ENCODE measurements at regions not wholly inside any gene's neighbourhood (a gene's known extent, or its start where the extent isn't known, plus 50 kb on each side); places are given as distances from the start of the nearest gene placed in this dataset.
"Not testable (repeated sequence)": the region's sequence is repeated elsewhere in the genome, so short reads cannot be mapped to it uniquely, and the experiment has no call there.

DNA sequence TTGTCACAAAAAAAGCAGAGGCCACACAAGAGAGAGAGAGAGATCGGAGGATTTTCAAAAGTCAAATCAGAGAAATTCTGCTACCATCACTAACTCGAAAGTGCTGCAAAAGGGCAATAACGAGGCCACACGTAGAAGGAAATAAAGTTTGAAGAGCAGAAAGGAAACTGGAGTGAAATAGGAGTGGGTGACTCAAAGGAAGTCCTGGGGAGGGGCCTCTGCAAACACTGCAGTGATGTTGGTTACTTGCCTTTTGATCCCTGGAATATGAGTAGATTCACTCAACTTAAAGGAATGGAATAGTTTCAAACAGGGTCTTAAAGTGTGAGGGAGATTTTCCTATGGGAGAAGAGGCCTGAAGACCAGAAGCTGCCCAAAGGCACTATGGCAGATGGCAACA, 663.4 kb upstream of the LCORL start:
- DNase-seq: no peak

DNA sequence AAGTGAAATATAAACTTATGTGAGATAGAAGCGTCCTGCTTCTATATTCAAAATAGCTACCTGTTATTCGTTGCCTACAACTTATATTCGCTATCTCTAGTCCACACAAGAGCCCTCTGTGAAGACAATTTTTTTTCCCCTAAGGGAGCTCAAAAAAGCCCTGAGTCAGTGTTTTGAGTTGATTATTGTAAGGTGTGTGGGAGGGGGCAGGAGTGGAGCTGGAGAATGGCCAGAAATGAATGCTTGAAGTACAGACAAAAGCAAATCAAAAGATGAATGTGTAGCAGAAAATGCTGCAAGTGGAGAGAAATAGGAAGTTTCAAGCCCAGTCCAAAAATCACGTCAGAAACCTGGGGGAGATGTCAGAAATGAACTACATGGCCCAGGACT, 655.0 kb upstream of the LCORL start:
- no peak for DNase-seq

DNA sequence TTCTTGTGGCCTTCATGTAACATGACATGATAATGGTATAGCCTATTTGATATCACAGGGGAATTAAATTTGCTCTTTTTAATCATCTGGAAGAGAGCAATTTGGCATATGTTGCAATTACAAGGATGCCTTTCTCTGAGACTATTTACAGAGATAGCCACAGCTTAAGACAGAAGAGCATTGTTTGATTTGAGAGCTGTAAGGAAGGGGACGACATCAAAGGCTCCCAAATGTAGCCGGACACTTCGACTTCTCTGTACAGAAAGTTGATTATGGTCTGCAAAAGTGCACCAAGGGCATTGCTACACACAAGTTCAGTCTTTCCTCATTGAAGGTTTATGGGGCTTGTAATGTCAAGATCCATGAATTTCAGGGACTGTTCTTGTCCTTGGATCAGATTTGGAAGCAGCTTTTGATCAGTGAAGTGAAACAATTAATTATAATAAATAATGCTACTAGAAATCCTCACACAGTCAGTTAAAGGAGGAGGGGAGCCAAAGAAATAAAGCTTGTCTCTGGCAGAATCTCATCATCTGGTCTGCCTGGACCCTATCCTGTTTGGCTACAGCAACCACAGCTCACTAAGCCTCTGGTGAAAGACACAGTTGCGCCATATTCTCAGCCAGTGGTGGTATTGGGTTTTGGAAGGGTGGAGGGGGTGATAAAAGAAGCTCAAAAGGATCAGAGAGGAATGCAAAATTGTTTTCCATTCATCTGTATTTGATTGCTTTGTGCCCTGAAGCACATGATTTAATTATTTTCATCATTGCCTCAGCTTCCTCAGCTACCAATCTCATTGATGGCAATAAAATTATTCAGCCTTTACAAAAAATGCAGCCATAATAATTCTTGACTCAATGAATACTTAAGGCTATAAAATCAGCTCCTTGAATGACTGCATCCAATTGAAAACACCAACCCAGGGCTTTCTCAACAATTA, 654.3 kb upstream of the LCORL start:
- DNase-seq: no peak

DNA sequence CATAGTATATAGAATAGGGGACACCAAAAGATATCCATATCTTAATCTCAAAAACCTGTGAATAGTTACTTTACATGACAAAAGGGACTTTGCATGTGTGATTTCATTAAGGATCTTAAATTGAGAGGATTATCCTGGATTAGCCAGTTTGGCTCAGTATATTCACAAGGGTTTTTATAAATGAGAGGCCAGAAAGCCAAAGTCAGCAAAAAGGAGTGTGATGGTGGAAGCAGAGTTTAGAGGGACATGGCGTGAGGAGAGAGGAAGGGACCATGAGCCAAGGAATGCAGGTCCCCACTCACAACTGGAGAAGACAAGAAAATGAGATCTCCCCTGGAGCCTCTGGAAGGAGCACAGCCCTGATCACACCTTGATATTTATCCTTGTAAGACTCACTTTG, 648.5 kb upstream of the LCORL start:
- DNase-seq: no peak

DNA sequence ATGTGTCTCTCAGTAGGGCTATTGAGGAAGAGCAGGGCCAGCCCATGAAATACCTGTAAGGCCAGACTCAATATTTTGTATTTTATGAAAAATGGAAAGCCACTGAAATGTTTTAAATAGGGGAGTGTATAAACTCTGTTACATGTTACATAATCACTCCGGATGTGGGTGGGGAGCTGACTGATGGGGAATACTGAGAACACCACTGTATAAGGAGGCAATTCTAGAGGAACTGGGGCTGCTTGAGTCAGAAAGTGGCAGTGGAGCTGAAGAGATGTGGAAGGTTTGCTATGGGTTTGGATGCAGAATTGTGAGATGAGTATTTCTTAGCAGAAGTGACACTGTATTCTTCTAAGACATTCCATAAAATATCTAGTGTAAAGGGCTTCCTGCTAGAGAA, 647.8 kb upstream of the LCORL start:
- no peak for DNase-seq

DNA sequence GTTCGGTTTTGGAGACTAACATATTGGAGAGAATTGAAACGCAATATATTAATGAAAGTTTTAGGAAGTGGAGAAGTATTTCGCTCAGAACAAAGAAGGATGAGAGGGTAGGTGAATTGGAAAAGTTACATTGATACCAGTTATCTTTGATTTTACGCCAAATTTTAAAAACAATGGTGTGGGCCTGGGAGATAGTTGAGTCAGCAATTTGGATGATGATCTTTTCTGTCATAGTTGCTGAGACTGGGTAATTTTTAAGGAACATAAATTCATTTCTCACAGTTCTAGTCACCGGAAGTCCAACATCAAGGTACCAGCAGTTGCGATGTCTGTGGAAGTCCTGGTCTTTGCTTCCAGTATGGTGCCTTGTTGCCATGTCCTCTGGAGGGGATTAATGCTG, 644.8 kb upstream of the LCORL start:
- DNase-seq: no peak

DNA sequence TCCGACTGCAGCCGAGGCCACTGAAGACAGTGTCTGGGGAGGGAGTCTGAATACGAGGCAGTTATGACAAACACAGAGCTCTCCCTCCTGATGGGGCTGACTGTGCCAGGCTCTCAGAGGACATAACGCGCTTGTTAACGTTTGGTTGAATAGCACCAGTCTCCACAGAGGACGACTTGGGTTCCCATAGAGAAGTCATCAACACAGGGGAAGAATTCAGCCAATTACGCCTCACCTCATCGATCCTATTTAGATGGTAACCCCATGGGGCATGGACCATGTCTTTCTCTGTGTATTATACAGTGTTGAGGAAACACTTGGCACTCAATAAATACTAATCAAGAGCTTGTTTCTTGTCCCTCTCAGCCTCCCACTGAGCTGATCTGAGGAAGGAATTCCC, 642.6 kb upstream of the LCORL start:
- DNase-seq: no peak

DNA sequence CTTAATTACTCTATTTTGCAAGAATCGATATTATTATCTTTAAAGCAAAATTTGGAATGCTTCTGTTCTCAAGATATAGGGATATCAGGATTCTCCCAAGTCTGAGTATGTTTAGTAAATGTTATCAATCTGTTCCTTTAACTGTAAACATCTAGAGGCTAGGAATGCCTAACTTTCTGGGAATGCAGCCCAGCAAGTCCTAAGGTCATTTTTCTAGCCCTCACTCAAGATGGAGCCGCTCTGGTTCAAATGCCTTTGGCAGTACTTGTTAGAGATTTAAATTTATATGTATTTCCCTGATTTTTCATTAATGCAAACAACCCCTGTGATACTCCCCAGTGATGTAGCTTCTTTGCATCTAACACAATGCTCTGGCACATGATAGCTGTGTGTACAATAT, 623.8 kb upstream of the LCORL start:
- no peak for DNase-seq

DNA sequence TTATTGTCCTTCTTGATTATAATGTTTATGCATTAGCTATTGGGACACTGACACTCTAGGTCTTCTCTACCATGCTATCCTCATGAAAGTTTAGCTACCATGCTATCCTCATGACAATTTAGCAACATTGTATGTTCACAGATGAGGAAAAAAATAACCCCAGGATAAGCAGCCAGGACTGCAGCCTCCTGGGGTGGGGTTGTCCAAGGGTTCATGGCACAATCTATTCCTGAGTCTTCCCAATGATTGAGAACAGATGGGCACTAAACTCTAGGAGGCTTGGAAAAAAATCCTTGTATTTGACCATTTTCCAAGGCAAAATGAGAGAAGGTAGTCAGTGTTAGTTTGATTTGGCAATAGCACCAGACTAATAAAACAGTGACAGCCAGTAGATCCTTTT, 619.8 kb upstream of the LCORL start:
- no peak for DNase-seq

DNA sequence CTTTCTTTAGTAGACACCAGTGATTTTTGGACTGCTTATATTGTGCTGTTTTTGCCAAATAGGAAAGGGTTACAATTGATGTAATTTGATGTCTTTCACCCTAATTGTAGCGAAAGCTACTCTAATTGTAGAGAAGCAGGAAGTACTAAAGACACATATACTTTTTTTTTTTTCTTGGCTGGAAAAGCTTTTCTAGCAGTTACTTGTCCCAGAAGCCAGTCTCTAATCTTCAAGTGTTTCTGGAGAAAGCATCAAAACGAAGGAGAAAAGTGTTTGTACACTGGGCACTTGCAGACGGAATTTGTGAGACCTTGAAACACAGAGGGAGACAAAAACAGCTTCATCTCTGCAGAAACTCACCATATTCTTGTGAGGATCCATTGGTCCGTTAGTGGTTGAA, 616.5 kb upstream of the LCORL start:
- no peak for DNase-seq

DNA sequence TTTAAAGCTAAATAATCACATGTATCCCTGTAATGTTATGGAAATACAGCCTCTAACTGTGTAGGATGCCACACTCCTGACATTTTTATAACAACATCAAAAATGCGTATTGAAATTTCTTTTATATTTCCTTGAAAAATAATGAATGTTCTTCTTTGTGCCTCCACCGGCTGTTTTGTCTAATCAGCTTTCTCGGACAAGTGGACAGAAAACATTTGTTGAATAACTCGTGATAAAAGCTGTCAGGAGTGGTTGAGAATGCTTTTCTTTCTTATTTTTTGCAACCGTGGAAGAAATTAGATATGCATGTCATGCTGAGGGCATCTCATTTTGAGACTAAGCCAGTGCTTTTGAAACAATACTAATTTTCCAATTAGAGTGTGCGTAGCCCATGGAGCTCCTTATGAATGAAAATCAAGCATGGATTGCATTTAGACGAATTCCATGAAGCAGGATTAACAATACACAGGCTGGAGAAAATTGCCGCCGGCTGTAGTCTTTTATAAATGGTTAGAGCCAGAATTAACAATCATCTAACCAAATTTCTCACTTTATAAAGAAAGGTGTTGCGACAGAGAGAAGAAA, 614.5 kb upstream of the LCORL start:
- no peak for DNase-seq

DNA sequence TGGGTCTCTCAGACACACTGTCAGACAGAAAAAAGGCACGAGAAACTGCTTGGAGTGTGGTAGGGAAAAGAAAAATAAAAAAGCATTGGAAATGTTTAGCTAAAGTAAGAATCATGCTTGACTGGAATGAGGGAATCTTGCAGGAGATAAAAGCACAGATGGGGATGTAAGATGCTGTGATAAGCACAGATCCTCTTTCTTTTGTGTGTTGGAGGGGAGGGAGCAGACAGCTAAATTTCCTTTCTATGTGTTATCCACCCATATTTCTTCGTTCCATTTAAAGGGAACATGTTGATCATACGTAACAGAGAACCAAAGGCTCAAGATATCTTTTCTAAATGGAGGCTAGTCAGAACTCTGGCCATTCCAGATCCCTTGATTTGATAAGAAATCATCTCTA, 614.0 kb upstream of the LCORL start:
- DNase-seq: no peak

DNA sequence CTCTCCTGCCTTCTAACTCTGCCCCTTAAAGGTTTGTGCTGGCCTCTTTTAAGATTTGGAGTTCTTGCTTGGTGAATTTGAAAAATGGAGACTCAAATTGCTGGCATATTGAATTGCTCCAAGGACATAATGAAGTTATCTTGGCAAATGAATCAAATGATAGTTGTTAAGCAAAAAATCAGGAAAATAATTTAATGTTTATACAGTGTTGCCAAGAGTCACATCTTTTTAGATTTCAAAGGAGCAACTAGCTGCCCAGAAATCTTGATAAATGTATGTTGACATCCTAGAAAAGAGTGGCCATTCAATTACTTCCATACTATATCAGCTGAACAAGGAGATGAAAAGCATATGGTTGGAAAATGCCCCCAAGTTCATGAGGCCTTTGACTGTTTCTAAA, 610.0 kb upstream of the LCORL start:
- no peak for DNase-seq

DNA sequence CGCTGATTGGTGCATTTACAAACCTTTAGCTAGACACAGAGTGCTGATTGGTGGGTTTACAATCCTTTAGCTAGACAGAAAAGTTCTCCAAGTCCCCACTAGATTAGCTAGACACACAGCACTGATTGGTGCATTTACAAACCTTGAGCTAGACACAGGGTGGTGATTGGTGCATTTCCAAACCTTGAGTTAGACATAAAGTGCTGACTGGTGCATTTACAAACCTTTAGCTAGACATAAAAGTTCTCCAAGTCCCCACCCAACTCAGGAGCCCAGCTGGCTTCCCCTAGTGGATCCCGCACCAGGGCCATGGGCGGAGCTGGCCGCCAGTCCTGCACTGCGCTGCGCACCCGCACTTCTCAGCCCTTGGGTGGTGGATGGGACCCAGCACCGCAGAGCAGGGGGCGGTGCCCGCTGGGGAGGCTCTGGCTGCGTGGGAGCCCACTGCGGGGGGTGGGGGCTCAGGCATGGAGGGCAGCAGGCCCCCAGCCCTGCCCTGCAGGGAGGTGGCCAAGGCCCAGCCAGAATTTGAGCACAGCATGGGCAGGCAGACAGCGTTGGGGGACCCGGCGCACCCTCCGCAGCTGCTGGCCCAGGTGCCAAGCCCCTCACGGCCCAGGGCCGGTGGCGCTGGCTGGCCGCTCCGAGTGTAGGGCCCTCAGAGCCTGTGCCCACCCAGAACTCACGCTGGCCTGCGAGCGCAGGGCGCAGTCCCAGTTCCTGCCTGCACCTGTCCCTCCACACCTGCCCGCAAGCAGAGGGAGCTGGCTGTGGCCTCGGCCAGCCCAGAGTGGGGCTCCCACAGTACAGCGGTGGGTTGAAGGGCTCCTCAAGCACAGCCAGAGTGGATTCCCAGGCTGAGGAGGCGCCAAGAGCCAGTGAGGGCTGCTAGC, 608.9 kb upstream of the LCORL start:
- DNase-seq: no peak

DNA sequence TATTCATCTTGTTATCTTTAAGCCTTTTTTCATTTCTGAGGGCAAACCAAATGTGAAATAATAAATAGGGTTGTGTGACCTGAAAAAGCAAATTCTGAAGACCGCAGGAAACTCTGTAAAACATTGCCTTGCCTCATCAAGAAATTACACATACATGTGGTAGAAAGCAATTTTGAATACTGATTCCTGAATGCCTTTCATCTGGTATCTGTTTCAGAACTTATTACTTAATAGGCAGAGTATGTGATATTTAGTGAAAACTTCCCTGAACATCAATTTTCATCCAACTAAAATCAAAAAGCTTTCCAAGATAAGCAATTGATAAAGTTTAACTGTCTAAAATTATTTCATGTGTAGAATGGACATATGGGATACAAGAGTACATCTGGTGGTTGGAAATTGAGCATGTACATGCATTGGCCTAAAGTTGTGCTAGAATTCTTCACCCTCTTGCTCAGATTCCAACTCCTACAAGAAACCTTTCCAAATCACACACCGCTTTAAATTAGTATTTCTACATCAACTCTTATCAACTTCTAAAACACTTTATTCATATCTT, 606.0 kb upstream of the LCORL start:
- no peak for DNase-seq

DNA sequence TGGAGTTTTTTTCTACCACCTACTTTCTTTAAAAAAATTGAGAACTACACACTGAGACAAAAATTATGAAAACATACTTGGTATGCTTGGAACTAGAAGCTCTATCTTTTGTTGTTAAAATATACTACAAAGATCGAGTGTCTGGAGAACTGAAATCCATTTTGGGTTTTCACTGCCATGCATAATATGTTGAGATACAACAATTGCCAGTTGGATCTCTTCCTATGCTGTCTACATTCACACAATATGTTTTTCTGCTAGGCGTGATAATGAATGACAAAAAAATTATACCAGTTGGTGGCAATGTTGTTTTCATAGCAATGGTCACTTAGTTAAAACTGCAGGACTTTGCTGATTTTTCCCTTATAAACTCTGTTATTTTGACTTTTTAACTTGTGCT, 605.4 kb upstream of the LCORL start:
- DNase-seq: no peak

DNA sequence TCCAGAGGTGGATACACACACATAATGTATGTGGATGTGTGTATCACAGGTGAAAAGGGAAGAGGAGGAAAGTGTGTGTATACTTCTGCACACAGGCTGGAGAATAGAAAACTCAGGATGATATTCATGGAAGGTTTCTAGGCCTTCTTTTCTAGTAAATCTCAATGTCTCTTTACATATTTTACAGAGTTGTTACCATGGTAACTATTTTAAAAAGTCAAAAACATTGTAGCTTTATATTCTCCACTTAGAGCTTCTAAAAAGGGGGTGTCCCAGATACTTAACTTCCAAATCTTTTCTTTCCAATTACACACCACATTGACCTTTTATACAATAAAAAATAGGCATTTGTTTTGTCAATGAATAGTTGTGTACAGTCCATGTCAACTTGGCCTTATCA, 604.8 kb upstream of the LCORL start:
- DNase-seq: no peak

DNA sequence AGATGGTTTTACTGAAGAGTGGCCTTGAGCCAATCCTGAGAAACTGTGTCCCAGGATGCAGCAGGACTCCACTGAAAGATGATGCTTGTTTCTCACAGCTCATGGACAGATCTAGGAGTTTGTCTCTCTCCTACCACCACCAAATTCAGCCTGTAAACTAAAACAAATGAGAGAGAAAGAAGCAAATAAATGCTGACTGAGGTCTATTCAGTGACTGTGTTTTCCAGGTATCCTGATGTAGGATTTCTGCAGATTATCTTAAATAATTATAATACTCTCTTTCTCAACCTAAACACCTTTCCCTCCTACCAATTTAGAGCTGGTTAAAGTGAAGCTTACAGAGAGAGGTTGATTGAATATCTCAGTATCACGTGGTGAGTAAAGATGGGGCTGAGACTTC, 599.6 kb upstream of the LCORL start:
- DNase-seq: no peak

DNA sequence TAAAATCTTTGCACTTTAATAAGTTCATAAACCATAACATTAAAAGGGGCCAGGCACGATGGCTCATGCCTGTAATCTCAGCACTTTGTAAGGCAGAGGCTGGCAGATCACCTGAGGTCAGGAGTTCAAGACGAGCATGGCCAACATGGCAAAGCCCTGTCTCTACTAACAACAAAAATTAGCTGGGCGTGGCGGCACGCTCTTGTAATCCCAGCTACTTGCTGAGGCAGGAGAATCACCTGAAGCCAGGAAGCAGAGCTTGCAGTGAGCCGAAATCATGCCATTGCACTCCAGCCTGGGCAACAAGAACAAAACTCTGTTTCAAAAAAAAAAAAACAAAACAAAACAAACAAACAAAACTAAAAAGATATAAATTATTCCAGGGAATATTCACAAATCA, 595.2 kb upstream of the LCORL start:
- DNase-seq: no peak

DNA sequence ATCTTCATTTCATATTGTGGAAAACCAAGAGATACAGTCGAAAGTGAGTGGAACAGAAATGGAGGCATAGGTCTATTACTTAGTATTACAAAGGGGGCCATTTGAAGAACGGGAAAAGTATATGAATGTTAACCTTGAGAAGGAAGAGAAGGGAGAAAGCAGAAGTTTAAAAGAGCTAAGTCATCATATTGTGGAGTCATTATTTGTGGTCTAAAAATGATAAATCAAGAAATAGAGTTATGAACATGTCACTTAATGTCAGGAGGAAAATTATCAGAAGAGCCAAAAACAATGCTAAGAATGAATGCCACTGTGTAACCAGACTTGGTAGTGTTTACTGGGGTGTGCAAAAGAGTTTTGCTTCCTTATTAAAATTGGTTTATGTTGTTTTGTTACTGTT, 589.5 kb upstream of the LCORL start:
- no peak for DNase-seq

DNA sequence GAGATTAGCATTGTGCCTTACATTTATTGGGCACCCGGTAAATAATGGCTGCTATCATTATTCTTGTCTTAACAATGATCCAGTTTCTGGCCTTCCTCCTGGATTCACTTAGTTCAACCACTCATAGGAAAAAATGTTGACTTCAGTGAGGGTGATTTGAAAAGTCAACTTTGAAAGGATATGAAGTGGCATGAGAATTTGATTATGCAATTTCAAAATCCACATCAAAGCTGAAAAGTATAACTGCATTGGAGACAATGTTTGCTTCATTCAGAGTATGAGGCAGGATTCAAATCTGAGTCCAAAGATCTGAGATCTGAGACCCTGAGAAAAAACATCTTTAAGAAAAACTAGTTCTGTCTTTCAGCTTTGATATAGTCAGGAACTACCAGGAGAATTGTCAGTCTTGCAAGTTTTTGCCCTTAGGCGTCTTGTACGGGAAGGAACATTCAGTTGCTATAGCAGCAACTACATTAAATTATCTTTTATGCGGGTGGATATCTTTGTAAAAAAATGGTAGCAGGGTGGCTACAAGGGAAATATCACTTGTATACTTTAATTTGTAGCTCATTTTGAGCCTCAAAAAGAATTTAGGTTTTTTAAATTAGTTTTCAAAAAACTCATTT, 587.5 kb upstream of the LCORL start:
- no peak for DNase-seq

DNA sequence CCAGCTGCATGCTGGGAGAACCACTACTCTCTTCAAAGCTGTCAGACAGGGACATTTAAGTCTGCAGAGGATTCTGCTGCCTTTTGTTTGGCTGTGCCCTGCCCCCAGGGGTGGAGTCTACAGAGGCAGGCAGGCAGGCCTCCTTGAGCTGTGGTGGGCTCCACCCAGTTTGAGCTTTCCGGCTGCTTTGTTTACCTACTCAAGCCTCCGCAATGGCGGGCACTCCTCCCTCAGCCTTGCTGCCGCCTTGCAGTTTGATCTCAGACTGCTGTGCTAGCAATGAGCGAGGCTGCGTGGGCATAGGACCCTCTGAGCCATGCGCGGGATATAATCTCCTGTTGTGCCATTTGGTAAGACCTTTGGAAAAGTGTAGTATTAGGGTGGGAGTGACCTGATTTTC, 581.1 kb upstream of the LCORL start:
- DNase-seq: not testable (repeated sequence)
